H1 (cell line): ENCODE measurements at regions not wholly inside any gene's neighbourhood (a gene's known extent, or its start where the extent isn't known, plus 50 kb on each side); places are given as distances from the start of the nearest gene placed in this dataset.

ENCODE experiments used
- CTCF ChIA-PET: fragments of 300-600 bp; sonication (Branson Sonifier 250); formaldehyde crosslinking; loops from one replicate; lab custom pipeline; 2021; ENCODE audit not compliant: partially characterized antibody; lab: Charles Lee
- POLR2A ChIA-PET: fragments of 300-600 bp; sonication (Branson Sonifier 250); formaldehyde crosslinking; loops from one replicate; lab custom pipeline; 2021; ENCODE audit warnings: inconsistent platforms; ENCODE audit not compliant: partially characterized antibody; lab: Charles Lee
- DNase-seq, 2 experiments: peaks; one replicate each; pipeline versions ENCODE4 v3.0.0 to v3.0.0-alpha.2; 2010 to 2022; ENCODE audit warnings: low spot score in 2 of 2, low read depth in 1 of 2, mixed read lengths in 1 of 2
- FAIRE-seq: peaks from 2 replicates; lab custom pipeline; 2011; peaks lifted over from hg19 to GRCh38; lab: Jason Lieb, UNC
- H2AFZ ChIP-seq: 2 replicates; pipeline ENCODE4 v1.8.1; 2012; ENCODE audit warnings: low read length, inconsistent platforms
- H2AK5ac ChIP-seq: 2 replicates; pipeline ENCODE4 v1.6.1; 2013; ENCODE audit warnings: low read depth, low read length
- H2BK120ac ChIP-seq: replicated peaks from 2 replicates; pipeline ENCODE3; 2013; ENCODE audit warnings: low read depth, low read length, inconsistent platforms
- H2BK12ac ChIP-seq: 2 replicates; pipeline ENCODE4 v1.6.1; 2013; ENCODE audit warnings: low read depth, low read length
- H2BK15ac ChIP-seq: 2 replicates; pipeline ENCODE4 v1.6.1; 2013; ENCODE audit warnings: low read length
- H2BK20ac ChIP-seq: 2 replicates; pipeline ENCODE4 v1.6.1; 2013; ENCODE audit warnings: low read length
- H2BK5ac ChIP-seq: 2 replicates; pipeline ENCODE4 v1.6.1; 2013; ENCODE audit warnings: low read depth, low read length
- H3K14ac ChIP-seq: 2 replicates; pipeline ENCODE4 v1.6.1; 2013; ENCODE audit warnings: inconsistent platforms; ENCODE audit not compliant: insufficient read length
- H3K18ac ChIP-seq: 2 replicates; pipeline ENCODE4 v1.6.1; 2013; ENCODE audit warnings: low read length; ENCODE audit errors: extremely low read depth
- H3K23ac ChIP-seq: 2 replicates; pipeline ENCODE4 v1.6.1; 2013; ENCODE audit warnings: inconsistent platforms; ENCODE audit not compliant: insufficient read length
- H3K23me2 ChIP-seq: 2 replicates; pipeline ENCODE4 v1.6.1; 2013; ENCODE audit warnings: low read depth, low read length
- H3K27ac ChIP-seq: 2 replicates; pipeline ENCODE4 v1.6.1; 2011; ENCODE audit warnings: low read depth, low read length, inconsistent platforms
- H3K27me3 ChIP-seq, 4 experiments: replicated peaks in 1 of 4; 1 replicate in 1 of 4; 2 replicates in 3 of 4; pipeline versions ENCODE4 v1.6.1 to v1.8.1; 2011 to 2013; ENCODE audit warnings: low read length in 3 of 4, mild to moderate bottlenecking in 3 of 4, inconsistent platforms in 2 of 4, mixed read lengths in 2 of 4, moderate library complexity in 1 of 4; ENCODE audit not compliant: control insufficient read depth in 3 of 4, insufficient read depth in 3 of 4; ENCODE audit errors: extremely low read depth in 1 of 4
- H3K36me3 ChIP-seq, 4 experiments: 2 replicates each; pipeline versions ENCODE4 v1.6.1 to v1.8.1; 2011 to 2013; ENCODE audit warnings: mild to moderate bottlenecking in 4 of 4, low read length in 3 of 4, moderate library complexity in 2 of 4, control low read depth in 1 of 4, inconsistent platforms in 1 of 4; ENCODE audit not compliant: insufficient read depth in 4 of 4, control insufficient read depth in 2 of 4
- H3K4ac ChIP-seq: replicated peaks from 2 replicates; pipeline ENCODE3; 2013; ENCODE audit warnings: low read length, low read depth, mixed read lengths, inconsistent platforms; ENCODE audit not compliant: insufficient read length
- H3K4me1 ChIP-seq, 4 experiments: replicated peaks in 1 of 4; 1 replicate in 1 of 4; 2 replicates in 3 of 4; pipeline versions ENCODE4 v1.6.1 to v1.8.1; 2011 to 2013; ENCODE audit warnings: low read length in 3 of 4, inconsistent platforms in 2 of 4, mixed read lengths in 1 of 4; ENCODE audit not compliant: insufficient read depth in 4 of 4, control insufficient read depth in 3 of 4
- H3K4me2 ChIP-seq, 2 experiments: 2 replicates each; pipeline versions ENCODE4 v1.6.1 to v1.8.1; 2011 to 2013; ENCODE audit warnings: low read depth in 2 of 2, low read length in 2 of 2, control low read depth in 1 of 2, inconsistent platforms in 1 of 2, mild to moderate bottlenecking in 1 of 2; ENCODE audit not compliant: insufficient read depth in 1 of 2
- H3K4me3 ChIP-seq, 4 experiments: fragments of 200-600, 300-600 bp in 1 of 4; sonication (generic), shearing (Covaris generic), sonication (Bioruptor Twin) in 1 of 4; 2 replicates each; pipeline versions ENCODE4 v1.5.1 to v1.8.1; 2011 to 2016; ENCODE audit warnings: low read length in 4 of 4, low read depth in 3 of 4, control low read depth in 2 of 4, inconsistent platforms in 2 of 4, mild to moderate bottlenecking in 2 of 4, mixed read lengths in 1 of 4, moderate library complexity in 1 of 4; ENCODE audit not compliant: insufficient read depth in 2 of 4; ENCODE audit errors: extremely low read depth in 1 of 4
- H3K56ac ChIP-seq: replicated peaks from 2 replicates; pipeline ENCODE3; 2013; ENCODE audit warnings: low read depth, mild to moderate bottlenecking, mixed read lengths, low read length, inconsistent platforms; ENCODE audit not compliant: insufficient read length
- H3K79me1 ChIP-seq: 2 replicates; pipeline ENCODE4 v1.6.1; 2013; ENCODE audit warnings: low read depth, low read length, control low read depth
- H3K79me2 ChIP-seq, 2 experiments: 2 replicates each; pipeline versions ENCODE4 v1.6.1 to v1.8.1; 2012 to 2013; ENCODE audit warnings: low read length in 2 of 2, mild to moderate bottlenecking in 2 of 2, inconsistent platforms in 1 of 2; ENCODE audit not compliant: insufficient read depth in 2 of 2, control insufficient read depth in 1 of 2
- H3K9ac ChIP-seq, 4 experiments: replicated peaks in 1 of 4; 1 replicate in 1 of 4; 2 replicates in 3 of 4; pipeline versions ENCODE4 v1.6.1 to v1.8.1; 2011 to 2013; ENCODE audit warnings: low read depth in 3 of 4, low read length in 3 of 4, control low read depth in 2 of 4, mild to moderate bottlenecking in 2 of 4, moderate library complexity in 2 of 4, inconsistent platforms in 1 of 4; ENCODE audit errors: extremely low read depth in 1 of 4
- H3K9me3 ChIP-seq, 2 experiments: 2 replicates each; pipeline versions ENCODE4 v1.6.1 to v1.8.1; 2012 to 2013; ENCODE audit warnings: mild to moderate bottlenecking in 2 of 2, moderate library complexity in 2 of 2, control low read depth in 1 of 2, inconsistent platforms in 1 of 2, low read depth in 1 of 2, low read length in 1 of 2, mixed read lengths in 1 of 2; ENCODE audit not compliant: insufficient read depth in 2 of 2
- H4K20me1 ChIP-seq, 2 experiments: replicated peaks in 1 of 2; 2 replicates each; pipeline versions ENCODE3 to v1.8.1; 2011 to 2013; ENCODE audit warnings: inconsistent platforms in 2 of 2, low read length in 2 of 2, mild to moderate bottlenecking in 1 of 2; ENCODE audit not compliant: insufficient read depth in 2 of 2, control insufficient read depth in 1 of 2
- H4K5ac ChIP-seq: 2 replicates; pipeline ENCODE4 v1.6.1; 2013; ENCODE audit warnings: low read length, low read depth, mixed read lengths, inconsistent platforms; ENCODE audit not compliant: insufficient read length
- H4K8ac ChIP-seq: 2 replicates; pipeline ENCODE4 v1.8.0; 2013; ENCODE audit warnings: mild to moderate bottlenecking, moderate library complexity, low read length, inconsistent platforms; ENCODE audit not compliant: insufficient read depth; ENCODE audit errors: extremely low read depth
- H4K91ac ChIP-seq: replicated peaks from 2 replicates; pipeline ENCODE3; 2013; ENCODE audit warnings: low read length, mixed read lengths, inconsistent platforms; ENCODE audit not compliant: insufficient read length
- YY1 ChIP-seq: IDR thresholded peaks from 2 replicates; pipeline ENCODE4 v1.6.1; 2011; ENCODE audit warnings: low read depth, mild to moderate bottlenecking, low read length
- ZNF274 ChIP-seq: IDR thresholded peaks from 2 replicates; pipeline ENCODE4 v1.7.0; 2012; ENCODE audit warnings: low read length, borderline replicate concordance; ENCODE audit errors: extremely low read depth
- WGBS, 2 experiments: shearing (Covaris generic) in 1 of 2; methylation state at CpG; one replicate each; pipeline versions ENCODE4 v1.1.6 to v1.1.7; 2013 to 2015; ENCODE audit warnings: low lambda C conversion rate in 2 of 2, mixed read lengths in 2 of 2, inconsistent platforms in 1 of 2, low coverage in 1 of 2, missing lambda C conversion rate in 1 of 2; ENCODE audit not compliant: insufficient replicate concordance in 2 of 2, insufficient coverage in 1 of 2, insufficient read length in 1 of 2; ENCODE audit errors: extremely low coverage in 1 of 2, missing lambda C conversion rate in 1 of 2; 5-methylcytosine and 5-hydroxymethylcytosine counted together

DNA sequence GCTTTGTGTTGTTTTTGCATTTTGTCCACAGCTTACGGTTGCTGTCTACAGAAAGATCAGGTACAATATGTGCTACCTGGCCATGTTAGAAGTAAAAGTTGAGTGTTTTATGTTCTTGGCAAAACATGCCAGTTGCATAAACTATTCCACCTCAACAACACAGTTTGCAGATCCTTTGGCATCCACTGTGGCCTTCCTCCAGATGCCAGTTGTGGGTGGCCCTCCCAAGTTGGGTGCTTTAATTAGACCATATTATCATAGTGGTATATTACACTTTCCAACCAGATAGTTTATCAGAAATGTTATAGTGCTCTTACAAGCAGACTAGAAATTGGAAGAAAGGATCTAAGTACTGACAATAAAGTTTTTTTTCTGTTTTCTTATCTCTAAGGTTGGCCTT, 386.9 kb upstream of the KCNN2 start:
- Histone ChIP-seq H3K27me3 (no peaks in the 10 kb centered on the region), H2BK20ac (no peak overlapping the region), H3K56ac (no peak overlapping the region), H3K4ac (no peak overlapping the region), H3K18ac (no peak overlapping the region), H2BK15ac (no peak overlapping the region), H3K79me1 (no peaks in the 10 kb centered on the region), H2BK12ac (no peak overlapping the region), H4K8ac (no peak overlapping the region), H3K9ac (no peak overlapping the region), H4K91ac (no peak overlapping the region), H2BK5ac (no peak overlapping the region), H2BK120ac (no peak overlapping the region), H3K9me3 (no peaks in the 10 kb centered on the region), H4K5ac (no peak overlapping the region), H2AFZ (no peak overlapping the region), H3K4me2 (no peak overlapping the region), H3K79me2 (no peaks in the 10 kb centered on the region), H3K14ac (no peak overlapping the region), H3K27ac (no peak overlapping the region), H3K23me2 (no peaks in the 10 kb centered on the region), H3K36me3 (no peaks in the 10 kb centered on the region), H2AK5ac (no peak overlapping the region), H3K4me3 (no peak overlapping the region), H3K4me1 (no peaks in the 10 kb centered on the region), H3K23ac (no peak overlapping the region), H4K20me1 (no peaks in the 10 kb centered on the region)
- 85% methylated on average over 1 of the region's 1 CpG; no CpG with 5 or more reads in 1 of the 2 experiments for WGBS, 2 experiments
- ChIA-PET CTCF (interaction anchor here (1.3 kb wide), 1 partner anchor 475 kb away, joined by 4 read pairs; no protein-coding TSS in a partner anchor), POLR2A (no interaction called here)
- no peak for DNase-seq
- no peak for FAIRE-seq
- TF ChIP-seq YY1 (no peak), ZNF274 (no peak)
